Uterus (tissue), 3 donors: ENCODE measurements at regions not wholly inside any gene's neighbourhood (a gene's known extent, or its start where the extent isn't known, plus 50 kb on each side); places are given as distances from the start of the nearest gene placed in this dataset.

Source experiments
- DNase-seq, 2 donors: peaks; one replicate each; pipeline ENCODE4 v3.0.0-alpha.2; 2019 to 2020
- H3K27ac ChIP-seq, 2 donors: fragments of 200-600 bp; sonication (generic); 1 replicate in 1 of 2; 2 replicates in 1 of 2; pipeline ENCODE4 v1.5.1; 2016 to 2018
- H3K27me3 ChIP-seq, 2 donors: fragments of 200-600 bp; sonication (generic); one replicate each; pipeline ENCODE4 v1.5.1; 2018 to 2019; ENCODE audit warnings: control low read depth in 1 of 2
- H3K36me3 ChIP-seq, 2 donors: fragments of 200-600 bp; sonication (generic); one replicate each; pipeline ENCODE4 v1.5.1; 2019; ENCODE audit warnings: control low read depth in 1 of 2
- H3K4me1 ChIP-seq, 2 donors: fragments of 200-600 bp; sonication (generic); one replicate each; pipeline ENCODE4 v1.5.1; 2018 to 2019; ENCODE audit warnings: control low read depth in 1 of 2
- H3K4me3 ChIP-seq, 2 donors: fragments of 200-600 bp; sonication (generic); 1 replicate in 1 of 2; 2 replicates in 1 of 2; pipeline ENCODE4 v1.5.1; 2018 to 2019; ENCODE audit warnings: mild to moderate bottlenecking in 1 of 2
- H3K9me3 ChIP-seq, 2 donors: fragments of 200-600 bp; sonication (generic); one replicate each; pipeline ENCODE4 v1.5.1; 2019; ENCODE audit warnings: control low read depth in 1 of 2
- POLR2A ChIP-seq, 2 donors: fragments of 450-650 bp; IDR thresholded peaks; one replicate each; pipeline ENCODE4 v1.6.1; 2016; ENCODE audit warnings: antibody characterized with exemption in 2 of 2, mild to moderate bottlenecking in 1 of 2, moderate library complexity in 1 of 2
- intact Hi-C: fragments of 100-400 bp; cut with DNase I; formaldehyde crosslinking; loops from one replicate; pipeline ENCODE4 v1.15.1; 2023; ENCODE audit warnings: low total_unique reads
- TF ChIP-seq, protein P1 (sequence below), 4 experiments: fragments of 200-600 bp in 2 of 4; fragments of 450-650 bp in 2 of 4; sonication (generic) in 2 of 4; IDR thresholded peaks; one replicate each; pipeline ENCODE4 v1.5.1; 2016 to 2019; ENCODE audit warnings: antibody characterized with exemption in 4 of 4, mild to moderate bottlenecking in 2 of 4, moderate library complexity in 1 of 4
- donor health status: DM: yes; HTN: yes; CAD: no.

DNA sequence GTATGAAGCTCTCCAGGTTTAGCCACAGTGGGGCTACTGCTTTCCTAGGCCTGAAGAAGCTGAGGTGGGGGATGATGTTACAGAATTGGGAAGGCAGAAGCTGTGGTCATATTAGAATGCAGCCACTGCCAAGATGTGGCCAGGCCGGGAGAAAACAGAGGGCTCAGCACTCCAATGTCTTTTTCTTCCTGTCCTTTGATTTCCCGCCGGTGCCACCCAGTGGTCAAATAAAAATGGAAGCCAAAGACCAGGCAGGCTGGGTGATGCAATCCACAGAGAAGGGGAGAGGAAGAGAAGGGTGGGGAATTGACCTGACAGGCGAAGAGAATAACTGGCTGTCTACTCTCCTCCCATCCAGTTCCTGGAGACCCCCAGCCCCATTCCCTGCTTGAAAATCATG, 94.9 kb upstream of the SHISA3 start:
- no peak overlapping the region for H3K4me3 ChIP-seq
- intact Hi-C loops, result no loop called here
- H3K36me3 ChIP-seq, result no peaks in the 10 kb centered on the region
- no peak overlapping the region for H3K27ac ChIP-seq
- no peak for DNase-seq
- H3K9me3 ChIP-seq, result no peaks in the 10 kb centered on the region
- no peaks in the 10 kb centered on the region for H3K4me1 ChIP-seq
- H3K27me3 ChIP-seq, result no peaks in the 10 kb centered on the region
- no peak for TF ChIP-seq POLR2A (IDR thresholded peaks at IDR 0.05)
- TF ChIP-seq, protein P1, sequence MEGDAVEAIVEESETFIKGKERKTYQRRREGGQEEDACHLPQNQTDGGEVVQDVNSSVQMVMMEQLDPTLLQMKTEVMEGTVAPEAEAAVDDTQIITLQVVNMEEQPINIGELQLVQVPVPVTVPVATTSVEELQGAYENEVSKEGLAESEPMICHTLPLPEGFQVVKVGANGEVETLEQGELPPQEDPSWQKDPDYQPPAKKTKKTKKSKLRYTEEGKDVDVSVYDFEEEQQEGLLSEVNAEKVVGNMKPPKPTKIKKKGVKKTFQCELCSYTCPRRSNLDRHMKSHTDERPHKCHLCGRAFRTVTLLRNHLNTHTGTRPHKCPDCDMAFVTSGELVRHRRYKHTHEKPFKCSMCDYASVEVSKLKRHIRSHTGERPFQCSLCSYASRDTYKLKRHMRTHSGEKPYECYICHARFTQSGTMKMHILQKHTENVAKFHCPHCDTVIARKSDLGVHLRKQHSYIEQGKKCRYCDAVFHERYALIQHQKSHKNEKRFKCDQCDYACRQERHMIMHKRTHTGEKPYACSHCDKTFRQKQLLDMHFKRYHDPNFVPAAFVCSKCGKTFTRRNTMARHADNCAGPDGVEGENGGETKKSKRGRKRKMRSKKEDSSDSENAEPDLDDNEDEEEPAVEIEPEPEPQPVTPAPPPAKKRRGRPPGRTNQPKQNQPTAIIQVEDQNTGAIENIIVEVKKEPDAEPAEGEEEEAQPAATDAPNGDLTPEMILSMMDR (IDR thresholded peaks at IDR 0.05), result no peak

DNA sequence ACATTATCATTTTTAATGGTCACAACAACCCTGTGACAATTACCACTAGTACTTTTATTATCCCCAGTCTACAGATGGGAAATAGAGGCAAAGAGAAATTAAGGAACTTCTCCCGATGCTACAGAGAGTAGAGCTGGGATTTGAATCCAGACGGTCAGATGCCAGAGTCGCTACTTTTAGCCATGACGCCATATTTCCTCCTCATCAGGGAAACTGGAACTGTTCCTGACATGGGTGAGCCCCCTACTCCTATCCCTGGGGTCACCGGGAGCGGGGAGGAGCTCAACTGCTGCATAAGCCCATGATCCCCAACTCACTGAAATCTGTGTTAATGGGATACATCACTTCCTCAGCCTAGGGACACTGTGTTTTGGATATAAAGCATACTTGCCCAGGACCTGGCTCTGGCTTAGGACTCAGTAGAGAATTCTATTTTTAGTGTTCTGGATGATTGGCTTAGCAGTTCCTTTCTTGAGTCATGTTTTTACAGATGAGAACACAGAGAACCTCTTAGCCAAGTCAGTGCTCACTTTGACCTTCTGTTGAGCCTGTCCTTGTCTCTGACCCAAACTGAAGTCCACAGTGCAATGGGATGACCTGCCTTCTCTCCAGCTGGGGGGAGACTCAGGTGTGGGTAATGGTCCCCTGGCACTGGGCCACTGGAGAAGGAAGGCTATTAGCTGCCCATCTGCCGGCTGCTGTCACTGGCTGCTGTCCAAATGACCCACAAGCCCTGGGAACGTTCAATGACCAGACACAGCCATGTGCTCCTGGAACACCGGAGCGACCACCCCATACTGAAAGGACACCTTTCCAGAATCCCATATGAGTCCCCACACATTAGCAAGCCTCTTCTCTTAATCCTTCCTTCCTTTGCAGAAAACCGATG, 90.8 kb upstream of the SHISA3 start:
- no peaks in the 10 kb centered on the region for H3K27me3 ChIP-seq
- no peak overlapping the region for H3K4me3 ChIP-seq
- intact Hi-C loops, result no loop called here
- no peaks in the 10 kb centered on the region for H3K9me3 ChIP-seq
- DNase-seq, result no peak
- H3K4me1 ChIP-seq, result no peaks in the 10 kb centered on the region
- no peak overlapping the region for H3K27ac ChIP-seq
- no peak for TF ChIP-seq POLR2A (IDR thresholded peaks at IDR 0.05)
- TF ChIP-seq, protein P1 (IDR thresholded peaks at IDR 0.05), result no peak
- no peaks in the 10 kb centered on the region for H3K36me3 ChIP-seq

DNA sequence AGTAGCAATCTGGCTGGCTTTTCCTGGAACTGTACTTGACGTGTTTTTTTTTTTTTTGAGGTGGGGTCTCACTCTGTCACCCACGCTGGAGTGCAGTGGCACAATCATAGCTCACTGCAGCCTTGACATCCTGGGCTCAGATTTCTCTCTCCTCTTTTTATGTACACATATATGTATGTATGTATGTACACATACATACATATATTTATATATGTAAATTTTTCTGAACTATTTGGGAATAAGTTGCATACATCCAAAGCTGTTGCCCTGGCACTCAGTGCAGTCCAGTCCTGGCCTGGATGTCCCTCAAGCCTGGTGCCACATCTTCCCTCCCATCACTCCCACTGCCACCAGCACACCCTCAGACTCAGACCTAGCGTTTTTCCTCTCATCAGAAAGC, 89.0 kb upstream of the SHISA3 start:
- no peak for DNase-seq
- Histone ChIP-seq H3K36me3 (no peaks in the 10 kb centered on the region), H3K4me1 (no peaks in the 10 kb centered on the region), H3K4me3 (no peak overlapping the region), H3K9me3 (no peaks in the 10 kb centered on the region), H3K27ac (no peak overlapping the region), H3K27me3 (no peaks in the 10 kb centered on the region)
- TF ChIP-seq, protein P1 (IDR thresholded peaks at IDR 0.05), result no peak
- TF ChIP-seq POLR2A (IDR thresholded peaks at IDR 0.05), result no peak
- intact Hi-C loops, result no loop called here

DNA sequence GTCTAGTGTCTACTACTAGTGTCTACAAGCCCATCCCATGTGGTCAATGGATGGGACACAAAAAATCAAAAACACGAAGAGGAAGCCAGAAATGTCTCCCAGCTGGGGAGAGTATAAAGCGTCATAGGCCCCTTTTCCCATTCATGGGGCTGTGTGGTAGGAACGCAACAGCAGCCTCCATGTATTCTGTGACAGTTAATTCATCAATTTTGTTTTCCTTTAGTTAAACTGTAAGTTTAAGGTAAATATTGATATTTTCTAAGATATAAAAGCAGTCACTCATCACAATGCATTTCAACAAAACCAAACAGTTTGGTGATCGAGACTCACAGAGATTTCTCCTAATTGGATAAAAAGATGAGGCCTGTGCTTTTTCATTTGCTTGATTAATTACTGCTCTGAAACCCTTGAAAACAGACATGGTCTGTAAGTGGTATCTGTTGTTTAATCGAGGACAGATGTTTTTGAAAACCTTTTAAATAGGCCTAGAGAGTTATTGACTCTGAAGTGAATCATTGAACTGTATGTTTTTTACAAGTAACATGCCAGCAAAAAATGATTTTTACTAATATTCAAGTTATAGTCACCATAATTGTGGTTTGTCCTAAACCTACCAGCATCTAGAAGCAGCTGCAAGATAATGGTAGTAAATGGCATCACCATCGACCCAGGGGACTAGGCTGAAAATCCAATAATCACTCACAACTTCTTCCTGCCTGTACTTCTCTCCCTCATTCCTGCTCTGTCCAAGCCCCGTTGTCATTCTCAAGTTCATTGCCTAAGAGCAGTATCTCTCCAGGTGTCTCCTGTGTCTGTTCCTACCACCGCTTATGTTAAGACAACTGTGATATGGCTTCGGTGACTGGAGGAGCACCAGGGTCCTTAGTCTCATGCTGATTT, 87.7 kb upstream of the SHISA3 start:
- no peaks in the 10 kb centered on the region for H3K9me3 ChIP-seq
- H3K4me3 ChIP-seq, result no peak overlapping the region
- no peaks in the 10 kb centered on the region for H3K27me3 ChIP-seq
- no peak overlapping the region for H3K27ac ChIP-seq
- no peaks in the 10 kb centered on the region for H3K4me1 ChIP-seq
- TF ChIP-seq POLR2A (IDR thresholded peaks at IDR 0.05), result no peak
- TF ChIP-seq, protein P1 (IDR thresholded peaks at IDR 0.05), result no peak
- no peak for DNase-seq
- H3K36me3 ChIP-seq, result no peaks in the 10 kb centered on the region
- intact Hi-C loops, result no loop called here

DNA sequence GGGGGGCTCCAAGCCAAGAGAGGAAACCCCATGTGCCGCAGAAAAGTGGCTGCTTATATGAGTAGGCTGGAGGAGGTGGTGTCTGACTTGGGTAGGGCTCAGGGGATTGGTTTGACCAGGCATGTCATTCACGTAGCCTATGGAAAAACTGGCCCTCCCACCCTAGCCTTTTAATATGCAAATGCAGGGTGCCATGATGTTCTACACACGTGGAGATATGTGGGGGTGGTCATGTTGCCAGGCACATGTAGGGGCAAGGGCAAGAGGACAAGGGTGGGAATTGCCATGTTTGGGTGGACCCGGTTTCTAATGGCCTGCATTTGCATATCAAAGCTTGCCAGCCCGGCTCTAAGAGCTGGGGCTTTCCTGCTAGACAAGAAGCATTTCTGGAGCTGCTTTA, 86.9 kb upstream of the SHISA3 start:
- Histone ChIP-seq H3K4me1 (no peaks in the 10 kb centered on the region), H3K36me3 (no peaks in the 10 kb centered on the region), H3K4me3 (no peak overlapping the region), H3K27ac (no peak overlapping the region), H3K9me3 (no peaks in the 10 kb centered on the region), H3K27me3 (no peaks in the 10 kb centered on the region)
- TF ChIP-seq POLR2A (IDR thresholded peaks at IDR 0.05), result no peak
- TF ChIP-seq, protein P1 (IDR thresholded peaks at IDR 0.05), result no peak
- no peak for DNase-seq
- intact Hi-C loops, result no loop called here
